HG03469 (cell line): ENCODE measurements at regions not wholly inside any gene's neighbourhood (a gene's known extent, or its start where the extent isn't known, plus 50 kb on each side); places are given as distances from the start of the nearest gene placed in this dataset.

ENCODE experiments used
- ATAC-seq: cut with Tn5 transposase; IDR thresholded peaks from one replicate; pipeline ENCODE4 v1.9.1; 2021; ENCODE audit warnings: mild to moderate bottlenecking, moderate library complexity, moderate number of reproducible peaks; ENCODE audit not compliant: unreplicated experiment

- ATAC-seq: no peak
Measured at GRCh38 chr5:165108809-165109208, 1603.4 kb downstream of the MAT2B start.

GRCh38 chr5:165119175-165119574 is 1613.8 kb downstream of the MAT2B start:
- no peak for ATAC-seq

GRCh38 chr5:165126598-165126997 is 1621.2 kb downstream of the MAT2B start:
- no peak for ATAC-seq

- no peak for ATAC-seq
Measured at GRCh38 chr5:165127941-165128340, 1622.5 kb downstream of the MAT2B start.

GRCh38 chr5:165130656-165131055 is 1625.2 kb downstream of the MAT2B start:
- no peak for ATAC-seq

- ATAC-seq: no peak
Measured at GRCh38 chr5:165134155-165134554, 1628.7 kb downstream of the MAT2B start.

GRCh38 chr5:165135565-165135964 is 1630.1 kb downstream of the MAT2B start:
- ATAC-seq: no peak

GRCh38 chr5:165137701-165138100 is 1632.3 kb downstream of the MAT2B start:
- no peak for ATAC-seq

GRCh38 chr5:165138236-165138635 is 1632.8 kb downstream of the MAT2B start:
- no peak for ATAC-seq

- ATAC-seq: no peak
Measured at GRCh38 chr5:165139262-165139661, 1633.8 kb downstream of the MAT2B start.

GRCh38 chr5:165139721-165140120 is 1634.3 kb downstream of the MAT2B start:
- ATAC-seq: no peak

- ATAC-seq: no peak
Measured at GRCh38 chr5:165143741-165144140, 1638.3 kb downstream of the MAT2B start.

- ATAC-seq: no peak
Measured at GRCh38 chr5:165149431-165149830, 1644.0 kb downstream of the MAT2B start.

GRCh38 chr5:165152058-165152457 is 1646.6 kb downstream of the MAT2B start:
- ATAC-seq: no peak

GRCh38 chr5:165157219-165157618 is 1651.8 kb downstream of the MAT2B start:
- ATAC-seq: no peak

GRCh38 chr5:165161204-165161603 is 1655.8 kb downstream of the MAT2B start:
- no peak for ATAC-seq

- ATAC-seq: no peak
Measured at GRCh38 chr5:165163861-165164260, 1658.4 kb downstream of the MAT2B start.

GRCh38 chr5:165173651-165174050 is 1668.2 kb downstream of the MAT2B start:
- no peak for ATAC-seq

- no peak for ATAC-seq
Measured at GRCh38 chr5:165175041-165175440, 1669.6 kb downstream of the MAT2B start.

GRCh38 chr5:165184183-165184582 is 1678.8 kb downstream of the MAT2B start:
- ATAC-seq: no peak

- no peak for ATAC-seq
Measured at GRCh38 chr5:165185716-165186115, 1680.3 kb downstream of the MAT2B start.

- ATAC-seq: no peak
Measured at GRCh38 chr5:165187815-165188214, 1682.4 kb downstream of the MAT2B start.

- ATAC-seq: no peak
Measured at GRCh38 chr5:165188556-165189175, 1683.2 kb downstream of the MAT2B start.
